ENCODE measurements at regions not wholly inside any gene's neighbourhood (a gene's known extent, or its start where the extent isn't known, plus 50 kb on each side); places are given as distances from the start of the nearest gene placed in this dataset.

DNA sequence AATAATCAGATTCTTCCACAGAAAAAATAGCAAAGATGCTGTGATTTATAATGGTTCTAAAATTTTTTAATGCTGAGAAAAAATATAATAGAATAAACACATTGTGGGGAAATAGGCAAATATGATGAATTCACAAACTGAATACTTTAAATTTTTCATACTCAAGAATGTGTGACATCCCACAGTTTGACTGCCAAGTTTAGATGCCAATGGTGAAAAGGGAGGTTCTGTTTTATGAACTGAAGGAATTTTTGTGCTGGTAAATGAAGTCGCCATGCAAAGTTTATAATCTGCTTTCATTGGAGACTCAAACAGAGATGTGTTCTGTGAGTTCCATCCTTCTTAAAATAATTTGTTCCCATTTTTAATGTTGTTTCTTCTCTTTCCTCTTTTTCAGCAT is 367.5 kb upstream of the ADAMTS16 start:
- TF ChIP-seq, protein P1, sequence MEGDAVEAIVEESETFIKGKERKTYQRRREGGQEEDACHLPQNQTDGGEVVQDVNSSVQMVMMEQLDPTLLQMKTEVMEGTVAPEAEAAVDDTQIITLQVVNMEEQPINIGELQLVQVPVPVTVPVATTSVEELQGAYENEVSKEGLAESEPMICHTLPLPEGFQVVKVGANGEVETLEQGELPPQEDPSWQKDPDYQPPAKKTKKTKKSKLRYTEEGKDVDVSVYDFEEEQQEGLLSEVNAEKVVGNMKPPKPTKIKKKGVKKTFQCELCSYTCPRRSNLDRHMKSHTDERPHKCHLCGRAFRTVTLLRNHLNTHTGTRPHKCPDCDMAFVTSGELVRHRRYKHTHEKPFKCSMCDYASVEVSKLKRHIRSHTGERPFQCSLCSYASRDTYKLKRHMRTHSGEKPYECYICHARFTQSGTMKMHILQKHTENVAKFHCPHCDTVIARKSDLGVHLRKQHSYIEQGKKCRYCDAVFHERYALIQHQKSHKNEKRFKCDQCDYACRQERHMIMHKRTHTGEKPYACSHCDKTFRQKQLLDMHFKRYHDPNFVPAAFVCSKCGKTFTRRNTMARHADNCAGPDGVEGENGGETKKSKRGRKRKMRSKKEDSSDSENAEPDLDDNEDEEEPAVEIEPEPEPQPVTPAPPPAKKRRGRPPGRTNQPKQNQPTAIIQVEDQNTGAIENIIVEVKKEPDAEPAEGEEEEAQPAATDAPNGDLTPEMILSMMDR (conservative IDR thresholded peaks at IDR 0.05): no peak
- 83 to 100% methylated on average over 1 of the region's 1 CpG for WGBS, 2 experiments (ENCODE audit: insufficient coverage in 1 of 2, insufficient read length in 1 of 2)
- Histone ChIP-seq H3K4me3 (ENCODE audit: low read length) (no peak overlapping the region), H3K9ac (ENCODE audit: extremely low read depth, low read length, poor library complexity, severe bottlenecking) (no peak overlapping the region), H3K36me3 (ENCODE audit: control insufficient read depth, insufficient read depth, low read length) (no peaks in the 10 kb centered on the region), H3K4me1 (ENCODE audit: control insufficient read depth, insufficient read depth, low read length) (no peaks in the 10 kb centered on the region), H3K9me3 (ENCODE audit: control insufficient read depth, low read length) (no peaks in the 10 kb centered on the region), H3K27me3 (ENCODE audit: control insufficient read depth, insufficient read depth, low read length, poor library complexity, severe bottlenecking) (no peaks in the 10 kb centered on the region), H3K27ac (ENCODE audit: low read depth, low read length) (no peak overlapping the region)
- H3K4me1 Mint-ChIP-seq: no peaks in the 10 kb centered on the region
- H3K9me3 Mint-ChIP-seq: no peaks in the 10 kb centered on the region
- no peaks in the 10 kb centered on the region for H3K27me3 Mint-ChIP-seq (ENCODE audit: insufficient read depth)
- no peak overlapping the region for H3K27ac Mint-ChIP-seq
- no peaks in the 10 kb centered on the region for H3K36me3 Mint-ChIP-seq (ENCODE audit: low read depth)
- no peak overlapping the region for H3K4me3 Mint-ChIP-seq
- DNase-seq: no peak

DNA sequence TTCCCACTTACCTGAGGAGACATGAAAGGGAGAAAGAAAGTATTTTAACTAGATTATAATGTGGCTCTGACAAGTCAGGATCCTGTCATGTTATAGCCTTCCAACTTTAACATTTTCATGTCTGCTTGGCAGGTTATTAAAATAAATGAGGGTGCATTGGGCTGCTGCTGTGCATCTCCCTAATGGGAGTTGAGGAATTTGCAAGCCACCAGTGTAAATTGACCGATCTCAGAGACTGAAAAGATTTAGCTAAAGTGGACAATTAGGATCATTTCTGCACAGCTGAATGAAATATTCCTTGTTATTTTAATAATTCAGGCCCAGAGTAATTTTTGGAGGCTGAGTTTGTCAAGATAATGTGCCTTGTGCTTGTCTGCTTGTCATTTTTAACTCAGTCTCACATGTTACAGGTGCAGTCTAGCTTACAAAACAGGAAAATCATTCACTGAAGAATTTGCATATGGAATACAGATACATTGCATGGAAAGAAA is 366.3 kb upstream of the ADAMTS16 start:
- no peaks in the 10 kb centered on the region for H3K36me3 Mint-ChIP-seq (ENCODE audit: low read depth)

DNA sequence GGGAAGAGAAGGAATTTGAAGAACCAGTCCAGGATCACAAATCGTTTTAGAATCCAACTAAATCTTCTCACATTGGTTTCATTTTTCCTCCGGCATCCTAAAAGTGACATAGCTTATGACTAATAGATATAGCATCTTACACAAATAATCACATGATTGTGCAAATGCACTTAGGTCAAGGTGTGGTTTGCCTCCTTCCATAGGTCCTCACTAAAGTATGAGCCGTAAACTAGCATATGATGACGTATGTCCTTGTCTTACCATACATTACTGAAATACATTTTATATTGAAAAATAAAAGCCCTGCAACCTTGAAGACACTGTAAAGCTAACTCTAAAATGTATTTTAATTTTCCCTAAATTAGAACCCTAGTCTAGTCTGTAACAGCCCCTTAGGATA is 362.7 kb upstream of the ADAMTS16 start:
- H3K4me1 Mint-ChIP-seq: no peaks in the 10 kb centered on the region
- H3K9me3 ChIP-seq (ENCODE audit: control insufficient read depth, low read length): no peaks in the 10 kb centered on the region
- WGBS, 2 experiments (ENCODE audit: insufficient coverage in 1 of 2, insufficient read length in 1 of 2): 85 to 92% methylated on average over 2 to 4 of the region's 4 CpGs
- H3K36me3 Mint-ChIP-seq (ENCODE audit: low read depth): no peaks in the 10 kb centered on the region
- H3K27me3 ChIP-seq (ENCODE audit: control insufficient read depth, insufficient read depth, low read length, poor library complexity, severe bottlenecking): no peaks in the 10 kb centered on the region
- TF ChIP-seq, protein P1 (conservative IDR thresholded peaks at IDR 0.05): no peak
- no peak overlapping the region for H3K9ac ChIP-seq (ENCODE audit: extremely low read depth, low read length, poor library complexity, severe bottlenecking)
- no peak overlapping the region for H3K27ac ChIP-seq (ENCODE audit: low read depth, low read length)
- H3K4me3 Mint-ChIP-seq: no peak overlapping the region
- H3K4me3 ChIP-seq (ENCODE audit: low read length): no peak overlapping the region
- no peaks in the 10 kb centered on the region for H3K27me3 Mint-ChIP-seq (ENCODE audit: insufficient read depth)
- no peak for DNase-seq
- H3K9me3 Mint-ChIP-seq: no peaks in the 10 kb centered on the region
- no peak overlapping the region for H3K27ac Mint-ChIP-seq
- no peaks in the 10 kb centered on the region for H3K36me3 ChIP-seq (ENCODE audit: control insufficient read depth, insufficient read depth, low read length)
- H3K4me1 ChIP-seq (ENCODE audit: control insufficient read depth, insufficient read depth, low read length): no peaks in the 10 kb centered on the region

More for the DNA sequence above, 366.3 kb upstream of the ADAMTS16 start:
- no peaks in the 10 kb centered on the region for H3K27me3 ChIP-seq (ENCODE audit: control insufficient read depth, insufficient read depth, low read length, poor library complexity, severe bottlenecking)
- Mint-ChIP-seq H3K9me3 (no peaks in the 10 kb centered on the region), H3K4me3 (no peak overlapping the region), H3K4me1 (no peaks in the 10 kb centered on the region), H3K27ac (no peak overlapping the region), H3K27me3 (ENCODE audit: insufficient read depth) (no peaks in the 10 kb centered on the region)
- H3K9me3 ChIP-seq (ENCODE audit: control insufficient read depth, low read length): no peaks in the 10 kb centered on the region
- H3K27ac ChIP-seq (ENCODE audit: low read depth, low read length): no peak overlapping the region
- H3K9ac ChIP-seq (ENCODE audit: extremely low read depth, low read length, poor library complexity, severe bottlenecking): no peak overlapping the region
- H3K4me1 ChIP-seq (ENCODE audit: control insufficient read depth, insufficient read depth, low read length): no peaks in the 10 kb centered on the region
- no peaks in the 10 kb centered on the region for H3K36me3 ChIP-seq (ENCODE audit: control insufficient read depth, insufficient read depth, low read length)
- H3K4me3 ChIP-seq (ENCODE audit: low read length): no peak overlapping the region
- TF ChIP-seq, protein P1 (conservative IDR thresholded peaks at IDR 0.05): no peak
- 79 to 83% methylated on average over 1 of the region's 1 CpG for WGBS, 2 experiments (ENCODE audit: insufficient coverage in 1 of 2, insufficient read length in 1 of 2)
- no peak for DNase-seq

All from endodermal cell (in vitro differentiated cells).